Glutamatergic neuron (in vitro differentiated cells): ENCODE measurements at regions not wholly inside any gene's neighbourhood (a gene's known extent, or its start where the extent isn't known, plus 50 kb on each side); places are given as distances from the start of the nearest gene placed in this dataset.

Source experiments
- DNase-seq: peaks from one replicate; pipeline ENCODE4 v3.0.0; 2022
- H3K27ac Mint-ChIP-seq: one replicate; pipeline ENCODE4 v1.8.0; 2020; ENCODE audit warnings: mild to moderate bottlenecking, mixed read lengths, inconsistent platforms; ENCODE audit not compliant: unreplicated experiment
- H3K27me3 Mint-ChIP-seq: one replicate; pipeline ENCODE4 v1.8.0; 2020; ENCODE audit warnings: mild to moderate bottlenecking, moderate library complexity, mixed read lengths, inconsistent platforms; ENCODE audit not compliant: unreplicated experiment
- H3K36me3 Mint-ChIP-seq: one replicate; pipeline ENCODE4 v1.8.0; 2020; ENCODE audit warnings: mild to moderate bottlenecking, mixed read lengths, inconsistent platforms; ENCODE audit not compliant: unreplicated experiment
- H3K4me1 Mint-ChIP-seq: one replicate; pipeline ENCODE4 v1.8.0; 2020; ENCODE audit warnings: mild to moderate bottlenecking, low read depth, mixed read lengths, inconsistent platforms; ENCODE audit not compliant: unreplicated experiment
- H3K4me3 Mint-ChIP-seq: one replicate; pipeline ENCODE4 v1.8.0; 2020; ENCODE audit warnings: mild to moderate bottlenecking, mixed read lengths, inconsistent platforms; ENCODE audit not compliant: unreplicated experiment
- H3K9me3 Mint-ChIP-seq: one replicate; pipeline ENCODE4 v1.8.0; 2020; ENCODE audit warnings: mild to moderate bottlenecking, moderate library complexity, mixed read lengths, inconsistent platforms; ENCODE audit not compliant: unreplicated experiment
- CTCF ChIP-seq: fragments of 200-600 bp; sonication (generic); IDR thresholded peaks from one replicate; pipeline ENCODE4 v1.5.0; 2021; ENCODE audit not compliant: partially characterized antibody, unreplicated experiment

GRCh38 chr10:55146032-55146431 is 345.0 kb upstream of the PCDH15 start:
- Mint-ChIP-seq H3K4me1 (peaks cover 21% of the 10 kb centered on the region), H3K4me3 (no peak overlapping the region), H3K27me3 (no peaks in the 10 kb centered on the region), H3K36me3 (no peaks in the 10 kb centered on the region), H3K27ac (no peak overlapping the region), H3K9me3 (peaks cover 3% of the 10 kb centered on the region)
- DNase-seq: no peak
- TF ChIP-seq CTCF: no peak

- H3K4me3 Mint-ChIP-seq: no peak overlapping the region
- no peaks in the 10 kb centered on the region for H3K36me3 Mint-ChIP-seq
- H3K27me3 Mint-ChIP-seq: no peaks in the 10 kb centered on the region
- peaks cover 17% of the 10 kb centered on the region for H3K4me1 Mint-ChIP-seq
- TF ChIP-seq CTCF: no peak
- no peak overlapping the region for H3K27ac Mint-ChIP-seq
- peaks cover 2% of the 10 kb centered on the region for H3K9me3 Mint-ChIP-seq
- DNase-seq: no peak
Observed at GRCh38 chr10:55144001-55144400, 343.0 kb upstream of the PCDH15 start.

- Mint-ChIP-seq H3K27me3 (no peaks in the 10 kb centered on the region), H3K27ac (no peak overlapping the region), H3K9me3 (peaks cover 4% of the 10 kb centered on the region), H3K4me1 (peaks cover 17% of the 10 kb centered on the region), H3K4me3 (no peak overlapping the region), H3K36me3 (no peaks in the 10 kb centered on the region)
- TF ChIP-seq CTCF: no peak
- no peak for DNase-seq
Observed at GRCh38 chr10:55141892-55142291, 340.9 kb upstream of the PCDH15 start.

GRCh38 chr10:55137063-55137462 is 336.0 kb upstream of the PCDH15 start:
- H3K4me3 Mint-ChIP-seq: no peak overlapping the region
- peaks cover 4% of the 10 kb centered on the region for H3K9me3 Mint-ChIP-seq
- no peaks in the 10 kb centered on the region for H3K27me3 Mint-ChIP-seq

GRCh38 chr10:55104738-55105137 is 303.7 kb upstream of the PCDH15 start:
- no peak for TF ChIP-seq CTCF
- no peak overlapping the region for H3K4me3 Mint-ChIP-seq
- H3K4me1 Mint-ChIP-seq: no peaks in the 10 kb centered on the region
- no peaks in the 10 kb centered on the region for H3K36me3 Mint-ChIP-seq
- DNase-seq: no peak
- no peak overlapping the region for H3K27ac Mint-ChIP-seq
- no peaks in the 10 kb centered on the region for H3K9me3 Mint-ChIP-seq
- no peaks in the 10 kb centered on the region for H3K27me3 Mint-ChIP-seq

More at GRCh38 chr10:55137063-55137462, 336.0 kb upstream of the PCDH15 start:
- no peak for TF ChIP-seq CTCF
- no peak for DNase-seq
- Mint-ChIP-seq H3K4me1 (peaks cover 4% of the 10 kb centered on the region), H3K36me3 (no peaks in the 10 kb centered on the region), H3K27ac (no peak overlapping the region)
